Uterus (tissue), 2 donors: ENCODE measurements at regions not wholly inside any gene's neighbourhood (a gene's known extent, or its start where the extent isn't known, plus 50 kb on each side); places are given as distances from the start of the nearest gene placed in this dataset.

ENCODE experiments used
- POLR2A ChIP-seq, 2 donors: fragments of 450-650 bp; IDR thresholded peaks; one replicate each; pipeline ENCODE4 v1.6.1; 2016; ENCODE audit warnings: antibody characterized with exemption in 2 of 2, mild to moderate bottlenecking in 1 of 2, moderate library complexity in 1 of 2
- TF ChIP-seq, protein P1 (sequence below), 4 experiments: fragments of 200-600 bp in 2 of 4; fragments of 450-650 bp in 2 of 4; sonication (generic) in 2 of 4; IDR thresholded peaks; one replicate each; pipeline ENCODE4 v1.5.1; 2016 to 2019; ENCODE audit warnings: antibody characterized with exemption in 4 of 4, mild to moderate bottlenecking in 2 of 4, moderate library complexity in 1 of 4

DNA sequence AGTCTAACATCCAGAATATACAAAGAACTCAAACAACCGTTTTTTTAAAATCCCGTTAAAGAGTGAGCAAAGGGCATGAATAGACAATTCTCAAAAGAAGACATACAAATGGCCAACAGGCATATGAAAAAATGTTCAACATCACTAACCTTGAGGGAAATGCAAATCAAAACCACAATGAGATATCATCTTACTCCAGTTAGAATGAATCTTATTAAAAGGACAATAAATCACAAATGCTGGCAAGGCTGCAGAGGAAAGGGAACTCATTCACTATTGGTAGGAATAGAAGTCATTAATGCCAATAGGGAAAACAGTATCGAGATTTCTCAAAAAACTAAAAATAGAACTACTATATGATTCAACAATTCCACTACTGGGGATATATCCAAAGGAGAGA lies 520.1 kb downstream of the RMST start:
- TF ChIP-seq, protein P1, sequence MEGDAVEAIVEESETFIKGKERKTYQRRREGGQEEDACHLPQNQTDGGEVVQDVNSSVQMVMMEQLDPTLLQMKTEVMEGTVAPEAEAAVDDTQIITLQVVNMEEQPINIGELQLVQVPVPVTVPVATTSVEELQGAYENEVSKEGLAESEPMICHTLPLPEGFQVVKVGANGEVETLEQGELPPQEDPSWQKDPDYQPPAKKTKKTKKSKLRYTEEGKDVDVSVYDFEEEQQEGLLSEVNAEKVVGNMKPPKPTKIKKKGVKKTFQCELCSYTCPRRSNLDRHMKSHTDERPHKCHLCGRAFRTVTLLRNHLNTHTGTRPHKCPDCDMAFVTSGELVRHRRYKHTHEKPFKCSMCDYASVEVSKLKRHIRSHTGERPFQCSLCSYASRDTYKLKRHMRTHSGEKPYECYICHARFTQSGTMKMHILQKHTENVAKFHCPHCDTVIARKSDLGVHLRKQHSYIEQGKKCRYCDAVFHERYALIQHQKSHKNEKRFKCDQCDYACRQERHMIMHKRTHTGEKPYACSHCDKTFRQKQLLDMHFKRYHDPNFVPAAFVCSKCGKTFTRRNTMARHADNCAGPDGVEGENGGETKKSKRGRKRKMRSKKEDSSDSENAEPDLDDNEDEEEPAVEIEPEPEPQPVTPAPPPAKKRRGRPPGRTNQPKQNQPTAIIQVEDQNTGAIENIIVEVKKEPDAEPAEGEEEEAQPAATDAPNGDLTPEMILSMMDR (IDR thresholded peaks at IDR 0.05) = no peak
- no peak for TF ChIP-seq POLR2A (IDR thresholded peaks at IDR 0.05)
